ENCODE measurements at regions not wholly inside any gene's neighbourhood (a gene's known extent, or its start where the extent isn't known, plus 50 kb on each side); places are given as distances from the start of the nearest gene placed in this dataset.

DNA sequence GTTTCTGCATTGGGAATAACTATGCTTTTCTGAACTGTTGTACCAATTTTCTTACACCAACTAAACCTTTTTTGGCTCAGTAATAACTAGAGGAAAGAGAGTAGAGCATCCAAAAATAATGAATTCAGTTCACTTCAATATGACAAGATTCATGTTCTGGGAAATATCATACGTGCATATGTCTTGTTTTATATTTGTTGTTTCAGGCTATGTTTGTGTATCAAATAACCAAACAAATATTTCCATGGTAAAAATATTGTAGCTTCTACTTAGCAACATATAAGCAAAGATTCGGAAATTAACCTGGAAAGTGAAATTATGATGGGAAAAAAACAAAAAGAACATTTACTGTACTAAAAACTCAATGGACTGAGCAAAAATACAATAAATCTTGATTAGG, 503.2 kb downstream of the TMEM114 start:
- TF ChIP-seq, protein P1, sequence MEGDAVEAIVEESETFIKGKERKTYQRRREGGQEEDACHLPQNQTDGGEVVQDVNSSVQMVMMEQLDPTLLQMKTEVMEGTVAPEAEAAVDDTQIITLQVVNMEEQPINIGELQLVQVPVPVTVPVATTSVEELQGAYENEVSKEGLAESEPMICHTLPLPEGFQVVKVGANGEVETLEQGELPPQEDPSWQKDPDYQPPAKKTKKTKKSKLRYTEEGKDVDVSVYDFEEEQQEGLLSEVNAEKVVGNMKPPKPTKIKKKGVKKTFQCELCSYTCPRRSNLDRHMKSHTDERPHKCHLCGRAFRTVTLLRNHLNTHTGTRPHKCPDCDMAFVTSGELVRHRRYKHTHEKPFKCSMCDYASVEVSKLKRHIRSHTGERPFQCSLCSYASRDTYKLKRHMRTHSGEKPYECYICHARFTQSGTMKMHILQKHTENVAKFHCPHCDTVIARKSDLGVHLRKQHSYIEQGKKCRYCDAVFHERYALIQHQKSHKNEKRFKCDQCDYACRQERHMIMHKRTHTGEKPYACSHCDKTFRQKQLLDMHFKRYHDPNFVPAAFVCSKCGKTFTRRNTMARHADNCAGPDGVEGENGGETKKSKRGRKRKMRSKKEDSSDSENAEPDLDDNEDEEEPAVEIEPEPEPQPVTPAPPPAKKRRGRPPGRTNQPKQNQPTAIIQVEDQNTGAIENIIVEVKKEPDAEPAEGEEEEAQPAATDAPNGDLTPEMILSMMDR (IDR thresholded peaks at IDR 0.05), result no peak
- TF ChIP-seq POLR2A (IDR thresholded peaks at IDR 0.05), result no peak
